K562 (cell line): ENCODE measurements at regions not wholly inside any gene's neighbourhood (a gene's known extent, or its start where the extent isn't known, plus 50 kb on each side); places are given as distances from the start of the nearest gene placed in this dataset.

ENCODE experiments used
- ATAC-seq: fragments of 200-7000 bp; cut with Tn5 transposase; 3 replicates; pipeline ENCODE4 v1.9.1; 2020; ENCODE audit warnings: moderate library complexity
- BruUV-seq: library from RNA; stranded (reverse); fragments of 400-500 nt; replicated peaks from 2 replicates; lab custom pipeline; 2021; lab: Mats Ljungman, UMichigan
- CTCF ChIA-PET: fragments of 300-600 bp; formaldehyde crosslinking; extraction: SDS; loops from one replicate; lab custom pipeline; 2021; ENCODE audit warnings: low intra/inter-chr PET ratio; lab: Yijun Ruan, JAX
- POLR2A ChIA-PET: fragments of 300-600, 350-650 bp; sonication (Branson Sonifier 250); formaldehyde crosslinking; extraction: SDS; loops from one replicate; lab custom pipeline; 2021; ENCODE audit warnings: antibody characterized with exemption, inconsistent platforms; lab: Yijun Ruan, JAX
- DNase-seq, 4 experiments: peaks; one replicate each; pipeline versions ENCODE4 v3.0.0 to v3.0.0-alpha.2; 2011 to 2018; ENCODE audit warnings: low spot score in 3 of 4, mixed read lengths in 3 of 4; ENCODE audit errors: extremely low read depth in 1 of 4
- FAIRE-seq: peaks from 2 replicates; lab custom pipeline; 2011; peaks lifted over from hg19 to GRCh38; lab: Jason Lieb, UNC
- H2AFZ ChIP-seq: 2 replicates; pipeline ENCODE4 v1.6.0; 2011; ENCODE audit warnings: low read depth, low read length, control low read depth, inconsistent platforms
- H3K27ac ChIP-seq: fragments of 200-600 bp; 3 replicates; pipeline ENCODE4 v1.8.0; 2011; ENCODE audit warnings: low read depth, mild to moderate bottlenecking, control low read depth, inconsistent platforms, low read length, moderate library complexity, mixed read lengths; ENCODE audit errors: extremely low read depth
- H3K27me3 ChIP-seq, 2 experiments: fragments of 300-600 bp in 1 of 2; 2 replicates in 1 of 2; 3 replicates in 1 of 2; pipeline versions ENCODE4 v1.6.0 to v1.8.0; 2011; ENCODE audit warnings: inconsistent platforms in 2 of 2, low read length in 2 of 2, mild to moderate bottlenecking in 1 of 2, mixed read lengths in 1 of 2, moderate library complexity in 1 of 2; ENCODE audit not compliant: control insufficient read depth in 2 of 2, insufficient read depth in 2 of 2
- H3K36me3 ChIP-seq: fragments of 300-600 bp; 3 replicates; pipeline ENCODE4 v1.8.0; 2011; ENCODE audit warnings: mild to moderate bottlenecking, low read length, inconsistent platforms; ENCODE audit not compliant: control insufficient read depth, insufficient read depth
- H3K4me1 ChIP-seq, 2 experiments: fragments of 200-600 bp in 1 of 2; replicated peaks in 1 of 2; 2 replicates in 1 of 2; 3 replicates in 1 of 2; pipeline versions ENCODE4 v1.5.1 to v1.8.0; 2011; ENCODE audit warnings: inconsistent platforms in 2 of 2, low read length in 2 of 2, mild to moderate bottlenecking in 1 of 2, mixed read lengths in 1 of 2, moderate library complexity in 1 of 2; ENCODE audit not compliant: control insufficient read depth in 2 of 2, insufficient read depth in 2 of 2
- H3K4me2 ChIP-seq: 2 replicates; pipeline ENCODE4 v1.6.1; 2011; ENCODE audit warnings: low read length, control low read depth, inconsistent platforms, mixed read lengths; ENCODE audit not compliant: insufficient read depth
- H3K4me3 ChIP-seq: fragments of 200-600 bp; sonication (generic), shearing (Covaris generic); 2 replicates; pipeline ENCODE4 v1.5.1; 2016; ENCODE audit warnings: control low read depth, inconsistent platforms
- H3K79me2 ChIP-seq: fragments of 200-600 bp; 3 replicates; pipeline ENCODE4 v1.8.0; 2011; ENCODE audit warnings: low read length, inconsistent platforms; ENCODE audit not compliant: control insufficient read depth, insufficient read depth
- H3K9ac ChIP-seq, 2 experiments: 2 replicates each; pipeline versions ENCODE4 v1.6.0 to v1.6.1; 2011; ENCODE audit warnings: low read depth in 2 of 2, low read length in 2 of 2, control low read depth in 1 of 2, inconsistent platforms in 1 of 2, mild to moderate bottlenecking in 1 of 2, mixed read lengths in 1 of 2; ENCODE audit not compliant: insufficient read depth in 1 of 2
- H3K9me1 ChIP-seq: one replicate; pipeline ENCODE4 v1.6.0; 2011; ENCODE audit warnings: inconsistent platforms, mild to moderate bottlenecking, low read length, moderate library complexity; ENCODE audit not compliant: control insufficient read depth, insufficient read depth
- H3K9me3 ChIP-seq: replicated peaks from 2 replicates; pipeline ENCODE4 v1.5.1; 2011; ENCODE audit warnings: low read depth, low read length, inconsistent platforms; ENCODE audit not compliant: control insufficient read depth, insufficient read depth
- H4K20me1 ChIP-seq: replicated peaks from 2 replicates; pipeline ENCODE4 v1.6.1; 2011; ENCODE audit warnings: low read length, inconsistent platforms, mixed read lengths; ENCODE audit not compliant: control insufficient read depth, insufficient read depth
- CBFA2T2 ChIP-seq: fragments of 450-650 bp; conservative IDR thresholded peaks from 2 replicates; pipeline ENCODE4 v1.6.1; 2017; ENCODE audit warnings: mild to moderate bottlenecking
- NEUROD1 ChIP-seq: fragments of 150-350 bp; IDR thresholded peaks from 2 replicates; pipeline ENCODE4 v1.6.1; 2014; ENCODE audit warnings: borderline replicate concordance, low read length, low read depth; ENCODE audit not compliant: partially characterized antibody
- WGBS: fragments of 100-300 bp; shearing (Covaris generic); methylation state at CpG from one replicate; pipeline ENCODE4 v1.1.6; 2016; ENCODE audit warnings: low coverage, mixed read lengths; ENCODE audit not compliant: insufficient coverage; ENCODE audit errors: missing lambda C conversion rate; 5-methylcytosine and 5-hydroxymethylcytosine counted together
- in situ Hi-C: fragments of 300-500 bp; cut with MboI; formaldehyde crosslinking; loops from 4 replicates; pipeline ENCODE4 v1.15.0; 2018; ENCODE audit warnings: inconsistent platforms, mixed read lengths
- intact Hi-C: fragments of 100-400 bp; cut with micrococcal nuclease; formaldehyde crosslinking; loops from 2 replicates; pipeline ENCODE4 v1.14.2; 2022
- TF ChIP-seq, protein P1 (sequence below): fragments of 250-450 bp; sonication (Bioruptor Pico); IDR thresholded peaks from 2 replicates; pipeline ENCODE4 v1.4.0; 2020; ENCODE audit warnings: mild to moderate bottlenecking, moderate library complexity, borderline replicate concordance

GRCh38 chr9:87292449-87293191 lies 205.0 kb upstream of the DAPK1 start (continued):
- TF ChIP-seq, protein P1, sequence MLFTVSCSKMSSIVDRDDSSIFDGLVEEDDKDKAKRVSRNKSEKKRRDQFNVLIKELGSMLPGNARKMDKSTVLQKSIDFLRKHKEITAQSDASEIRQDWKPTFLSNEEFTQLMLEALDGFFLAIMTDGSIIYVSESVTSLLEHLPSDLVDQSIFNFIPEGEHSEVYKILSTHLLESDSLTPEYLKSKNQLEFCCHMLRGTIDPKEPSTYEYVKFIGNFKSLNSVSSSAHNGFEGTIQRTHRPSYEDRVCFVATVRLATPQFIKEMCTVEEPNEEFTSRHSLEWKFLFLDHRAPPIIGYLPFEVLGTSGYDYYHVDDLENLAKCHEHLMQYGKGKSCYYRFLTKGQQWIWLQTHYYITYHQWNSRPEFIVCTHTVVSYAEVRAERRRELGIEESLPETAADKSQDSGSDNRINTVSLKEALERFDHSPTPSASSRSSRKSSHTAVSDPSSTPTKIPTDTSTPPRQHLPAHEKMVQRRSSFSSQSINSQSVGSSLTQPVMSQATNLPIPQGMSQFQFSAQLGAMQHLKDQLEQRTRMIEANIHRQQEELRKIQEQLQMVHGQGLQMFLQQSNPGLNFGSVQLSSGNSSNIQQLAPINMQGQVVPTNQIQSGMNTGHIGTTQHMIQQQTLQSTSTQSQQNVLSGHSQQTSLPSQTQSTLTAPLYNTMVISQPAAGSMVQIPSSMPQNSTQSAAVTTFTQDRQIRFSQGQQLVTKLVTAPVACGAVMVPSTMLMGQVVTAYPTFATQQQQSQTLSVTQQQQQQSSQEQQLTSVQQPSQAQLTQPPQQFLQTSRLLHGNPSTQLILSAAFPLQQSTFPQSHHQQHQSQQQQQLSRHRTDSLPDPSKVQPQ (CRISPR knock-in tag): no peak
- TF ChIP-seq CBFA2T2: no peak

- no peaks in the 10 kb centered on the region for H3K9me1 ChIP-seq
- no peak overlapping the region for H3K27ac ChIP-seq
- in situ Hi-C loops: no loop called here
- no peak for FAIRE-seq
- no peak overlapping the region for H2AFZ ChIP-seq
- H3K4me3 ChIP-seq: no peak overlapping the region
- no peak for TF ChIP-seq NEUROD1
- peaks cover 0 to 3% of the 10 kb centered on the region in 2 experiments; a peak in 1 of 5 replicates for H3K27me3 ChIP-seq
- BruUV-seq: no TSS peak
- H3K79me2 ChIP-seq: no peaks in the 10 kb centered on the region
- H3K4me2 ChIP-seq: no peak overlapping the region
- H4K20me1 ChIP-seq: no peaks in the 10 kb centered on the region
- ATAC-seq: no peak
- CTCF ChIA-PET: no interaction called here
- no peaks in the 10 kb centered on the region for H3K36me3 ChIP-seq
- intact Hi-C loops: no loop called here
- no peaks in the 10 kb centered on the region for H3K9me3 ChIP-seq
- H3K9ac ChIP-seq: no peak overlapping the region
- H3K4me1 ChIP-seq: no peaks in the 10 kb centered on the region
- 0% methylated on average over 2 of the region's 2 CpGs for WGBS
- POLR2A ChIA-PET: interaction anchor here (1.0 kb wide), 1 partner anchor 9 kb away, joined by 3 read pairs; no protein-coding TSS in a partner anchor
- DNase-seq: no peak
Measured at GRCh38 chr9:87294126-87294525, 203.5 kb upstream of the DAPK1 start.
